ENCODE measurements at regions not wholly inside any gene's neighbourhood (a gene's known extent, or its start where the extent isn't known, plus 50 kb on each side); places are given as distances from the start of the nearest gene placed in this dataset.
"Not testable (repeated sequence)": the region's sequence is repeated elsewhere in the genome, so short reads cannot be mapped to it uniquely, and the experiment has no call there.

DNA sequence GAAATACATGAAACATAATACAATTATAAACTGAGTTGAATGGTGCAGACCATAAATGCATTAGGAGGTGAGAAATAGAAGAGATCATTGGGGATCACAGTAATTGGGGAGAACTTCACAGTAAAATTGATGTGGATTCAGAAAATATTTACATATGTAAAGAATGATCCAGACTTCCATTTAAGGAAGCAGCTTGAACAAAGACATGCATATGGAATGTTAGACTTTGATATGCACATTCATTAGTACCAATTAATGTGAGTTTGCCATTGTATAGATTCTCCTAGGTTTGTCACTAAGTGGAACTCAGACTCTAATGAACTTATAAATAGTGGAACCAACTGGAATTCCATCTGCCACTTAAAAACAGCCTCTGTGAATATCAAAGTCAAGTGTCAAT is 235.6 kb downstream of the PARM1 start:
- H3K27ac ChIP-seq, result no peak overlapping the region
- TF ChIP-seq, protein P1, sequence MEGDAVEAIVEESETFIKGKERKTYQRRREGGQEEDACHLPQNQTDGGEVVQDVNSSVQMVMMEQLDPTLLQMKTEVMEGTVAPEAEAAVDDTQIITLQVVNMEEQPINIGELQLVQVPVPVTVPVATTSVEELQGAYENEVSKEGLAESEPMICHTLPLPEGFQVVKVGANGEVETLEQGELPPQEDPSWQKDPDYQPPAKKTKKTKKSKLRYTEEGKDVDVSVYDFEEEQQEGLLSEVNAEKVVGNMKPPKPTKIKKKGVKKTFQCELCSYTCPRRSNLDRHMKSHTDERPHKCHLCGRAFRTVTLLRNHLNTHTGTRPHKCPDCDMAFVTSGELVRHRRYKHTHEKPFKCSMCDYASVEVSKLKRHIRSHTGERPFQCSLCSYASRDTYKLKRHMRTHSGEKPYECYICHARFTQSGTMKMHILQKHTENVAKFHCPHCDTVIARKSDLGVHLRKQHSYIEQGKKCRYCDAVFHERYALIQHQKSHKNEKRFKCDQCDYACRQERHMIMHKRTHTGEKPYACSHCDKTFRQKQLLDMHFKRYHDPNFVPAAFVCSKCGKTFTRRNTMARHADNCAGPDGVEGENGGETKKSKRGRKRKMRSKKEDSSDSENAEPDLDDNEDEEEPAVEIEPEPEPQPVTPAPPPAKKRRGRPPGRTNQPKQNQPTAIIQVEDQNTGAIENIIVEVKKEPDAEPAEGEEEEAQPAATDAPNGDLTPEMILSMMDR (IDR thresholded peaks at IDR 0.05), result no peak
- TF ChIP-seq ZFX (IDR thresholded peaks at IDR 0.05; ENCODE audit: borderline replicate concordance), result no peak

DNA sequence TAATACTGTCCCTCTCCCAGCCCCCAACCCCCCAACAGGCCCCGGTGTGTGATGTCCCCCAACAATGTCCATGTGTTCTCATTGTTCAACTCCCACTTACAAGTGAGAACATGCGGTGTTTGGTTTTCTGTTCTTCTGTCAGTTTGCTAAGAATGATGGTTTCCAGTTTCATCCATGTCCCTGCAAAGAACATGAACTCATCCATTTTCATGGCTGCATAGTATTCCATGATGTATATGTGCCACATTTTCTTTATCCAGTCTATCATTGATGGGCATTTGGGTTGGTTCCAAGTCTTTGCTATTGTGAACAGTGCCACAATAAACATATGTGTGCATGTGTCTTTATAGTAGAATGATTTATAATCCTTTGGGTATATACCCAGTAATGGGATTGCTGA is 232.2 kb downstream of the PARM1 start:
- H3K27ac ChIP-seq, result not testable (repeated sequence)

DNA sequence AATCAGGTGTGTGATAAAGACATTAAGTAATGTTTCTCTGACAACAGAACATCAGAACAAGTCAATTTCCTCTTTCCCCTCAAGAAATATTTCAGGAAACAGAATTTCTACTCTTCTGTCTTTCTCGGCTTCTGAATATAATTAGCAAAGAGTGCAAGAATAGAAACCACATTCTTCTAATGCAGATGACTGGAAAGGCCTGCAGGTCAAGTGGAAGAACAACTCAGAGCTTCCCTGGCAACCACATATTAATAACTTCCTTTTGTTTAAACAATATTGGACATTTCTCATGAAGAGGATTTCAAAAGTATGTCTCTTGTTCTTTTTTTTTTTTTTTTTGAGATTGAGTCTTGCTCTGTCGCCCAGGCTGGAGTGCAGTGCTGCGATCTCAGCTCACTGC is 225.5 kb downstream of the PARM1 start:
- no peak for TF ChIP-seq ZFX (IDR thresholded peaks at IDR 0.05; ENCODE audit: borderline replicate concordance)
- TF ChIP-seq, protein P1 (IDR thresholded peaks at IDR 0.05), result no peak
- H3K27ac ChIP-seq, result no peak overlapping the region

DNA sequence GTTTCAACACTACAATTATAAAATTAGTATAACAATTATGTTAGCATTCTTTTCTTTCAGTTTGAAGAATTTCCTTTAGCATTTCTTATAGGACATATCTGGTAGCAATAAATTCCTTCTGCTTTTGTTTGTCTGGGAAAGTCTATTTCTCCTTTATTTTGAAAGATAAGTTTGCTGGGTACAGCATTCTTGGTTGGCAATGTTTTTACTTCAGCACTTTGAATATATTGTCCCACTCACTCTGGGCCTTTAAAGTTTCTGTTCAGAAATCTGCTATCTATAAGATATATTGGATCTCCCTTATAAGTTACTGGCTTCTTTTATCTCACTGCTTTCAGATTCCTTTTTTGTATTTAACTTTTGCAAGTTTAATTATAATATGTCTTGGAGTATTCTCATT is 222.1 kb downstream of the PARM1 start:
- no peak overlapping the region for H3K27ac ChIP-seq
- TF ChIP-seq ZFX (IDR thresholded peaks at IDR 0.05; ENCODE audit: borderline replicate concordance), result no peak
- TF ChIP-seq, protein P1 (IDR thresholded peaks at IDR 0.05), result no peak

DNA sequence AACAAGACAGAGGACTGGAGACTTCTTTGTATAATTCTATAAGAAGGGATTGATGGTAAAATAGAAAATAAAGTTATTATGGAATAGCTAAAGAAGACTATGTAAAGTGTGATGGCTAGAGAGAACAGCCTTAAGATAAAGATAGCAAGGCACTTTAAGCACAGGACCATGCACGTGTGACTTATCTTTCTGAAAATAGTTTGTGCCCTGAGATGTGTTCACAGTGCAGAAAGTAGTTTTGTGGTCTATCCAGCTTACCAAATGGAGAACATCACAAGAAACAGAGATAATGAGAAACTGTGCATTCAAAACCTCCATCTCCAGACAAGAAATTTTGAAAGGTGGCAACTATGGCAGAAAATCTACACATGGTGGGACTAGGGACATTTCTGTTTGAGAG is 213.3 kb downstream of the PARM1 start:
- no peak for TF ChIP-seq ZFX (IDR thresholded peaks at IDR 0.05; ENCODE audit: borderline replicate concordance)
- TF ChIP-seq, protein P1 (IDR thresholded peaks at IDR 0.05), result no peak

DNA sequence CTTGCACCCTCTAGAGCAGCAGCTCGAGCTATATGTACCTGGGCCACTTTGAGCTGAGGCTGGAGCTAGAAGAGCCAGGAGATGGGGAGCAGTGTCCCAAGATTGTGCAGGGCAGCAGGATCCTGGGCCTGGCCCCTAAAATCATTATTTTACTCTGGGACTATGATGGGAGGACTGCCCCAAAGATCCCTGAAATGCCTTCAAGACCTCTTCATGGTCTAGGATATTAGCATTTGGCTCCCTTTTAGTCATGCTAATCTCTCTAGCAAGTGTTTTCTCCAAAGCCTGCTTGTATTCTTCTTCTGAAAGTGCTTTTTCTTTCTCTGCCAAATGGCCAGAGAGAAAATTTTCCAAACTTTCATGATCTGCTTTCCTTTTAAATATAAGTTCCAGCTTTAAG is 211.6 kb downstream of the PARM1 start:
- no peak for TF ChIP-seq ZFX (IDR thresholded peaks at IDR 0.05; ENCODE audit: borderline replicate concordance)
- TF ChIP-seq, protein P1 (IDR thresholded peaks at IDR 0.05), result no peak
- H3K27ac ChIP-seq, result no peak overlapping the region

More for the DNA sequence above, 213.3 kb downstream of the PARM1 start:
- H3K27ac ChIP-seq, result no peak overlapping the region

DNA sequence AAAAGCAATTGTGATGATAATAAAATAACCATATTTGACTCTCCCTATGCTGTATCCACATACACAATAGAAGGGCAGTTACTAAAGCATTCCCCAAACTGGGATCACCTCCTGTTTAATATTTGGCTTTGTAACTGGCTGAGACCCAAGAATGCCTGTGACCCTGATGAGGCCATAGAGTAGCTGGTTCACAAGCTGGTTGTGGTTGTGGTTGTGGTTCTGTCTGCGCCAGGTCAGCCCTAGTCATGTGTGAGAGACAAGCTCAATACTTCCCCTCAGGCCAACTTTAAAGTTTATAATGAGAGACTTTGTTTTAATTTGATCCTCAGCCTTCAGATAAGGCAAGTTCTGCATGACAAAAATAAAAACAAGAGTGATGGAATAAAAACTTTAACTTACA is 209.9 kb downstream of the PARM1 start:
- H3K27ac ChIP-seq, result no peak overlapping the region
- no peak for TF ChIP-seq ZFX (IDR thresholded peaks at IDR 0.05; ENCODE audit: borderline replicate concordance)
- TF ChIP-seq, protein P1 (IDR thresholded peaks at IDR 0.05), result no peak

DNA sequence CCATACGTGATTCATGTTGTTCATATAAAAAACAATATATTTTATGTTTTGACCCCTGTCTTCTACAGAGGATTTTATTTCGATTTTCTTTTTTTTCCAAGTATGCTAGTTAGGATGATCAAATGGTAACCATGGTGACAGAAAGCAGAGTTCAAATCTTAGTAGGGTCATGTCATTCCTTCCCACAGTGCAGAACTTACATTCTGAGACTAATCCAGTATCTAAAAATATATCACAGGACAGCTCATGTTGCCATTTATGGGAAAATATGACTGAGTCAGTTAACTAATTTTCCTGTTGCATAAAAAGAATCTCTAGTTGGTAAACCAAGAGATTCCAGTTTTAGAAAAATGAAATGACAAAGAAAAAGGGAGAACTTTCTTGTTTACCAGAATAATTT is 209.5 kb downstream of the PARM1 start:
- H3K27ac ChIP-seq, result no peak overlapping the region
- no peak for TF ChIP-seq ZFX (IDR thresholded peaks at IDR 0.05; ENCODE audit: borderline replicate concordance)
- TF ChIP-seq, protein P1 (IDR thresholded peaks at IDR 0.05), result no peak
